GM23248 (cell line): ENCODE measurements at regions not wholly inside any gene's neighbourhood (a gene's known extent, or its start where the extent isn't known, plus 50 kb on each side); places are given as distances from the start of the nearest gene placed in this dataset.

ENCODE experiments used
- EZH2 ChIP-seq: fragments of 200-600 bp; sonication (generic); IDR thresholded peaks from 2 replicates; pipeline ENCODE4 v1.6.1; 2018; ENCODE audit warnings: antibody characterized with exemption, mild to moderate bottlenecking; ENCODE audit not compliant: insufficient read depth, poor library complexity, severe bottlenecking
- EZH2phosphoT487 ChIP-seq: fragments of 200-600 bp; sonication (generic); IDR thresholded peaks from 2 replicates; pipeline ENCODE4 v1.6.1; 2018; ENCODE audit warnings: antibody characterized with exemption, moderate library complexity, mild to moderate bottlenecking, low read depth; ENCODE audit not compliant: insufficient read depth

GRCh38 chr4:91965166-91965565, 338.6 kb upstream of the GRID2 start:
- TF ChIP-seq EZH2 (no peak), EZH2phosphoT487 (no peak)
